ENCODE measurements at regions not wholly inside any gene's neighbourhood (a gene's known extent, or its start where the extent isn't known, plus 50 kb on each side); places are given as distances from the start of the nearest gene placed in this dataset.

- TF ChIP-seq POLR2A (IDR thresholded peaks at IDR 0.05; ENCODE audit: low read depth, low read length) (no peak), CREB1 (IDR thresholded peaks at IDR 0.05; ENCODE audit: low read depth) (no peak), PBX3 (IDR thresholded peaks at IDR 0.05; ENCODE audit: insufficient replicate concordance, low read depth, low read length) (no peak), HCFC1 (IDR thresholded peaks at IDR 0.05; ENCODE audit: low read length) (no peak), MTA3 (IDR thresholded peaks at IDR 0.05; ENCODE audit: borderline replicate concordance, low read length) (no peak), EP300 (IDR thresholded peaks at IDR 0.05; ENCODE audit: borderline replicate concordance in 1 of 2, control insufficient read depth in 1 of 2, low read depth in 2 of 2, low read length in 2 of 2) (no peak), USF2 (IDR thresholded peaks at IDR 0.05; ENCODE audit: borderline replicate concordance, low read depth, low read length) (no peak)
Observed at GRCh38 chr12:41998436-41998835, 146.2 kb downstream of the GXYLT1 start.

All from GM12878 (cell line).